ENCODE measurements at regions not wholly inside any gene's neighbourhood (a gene's known extent, or its start where the extent isn't known, plus 50 kb on each side); places are given as distances from the start of the nearest gene placed in this dataset.

DNA sequence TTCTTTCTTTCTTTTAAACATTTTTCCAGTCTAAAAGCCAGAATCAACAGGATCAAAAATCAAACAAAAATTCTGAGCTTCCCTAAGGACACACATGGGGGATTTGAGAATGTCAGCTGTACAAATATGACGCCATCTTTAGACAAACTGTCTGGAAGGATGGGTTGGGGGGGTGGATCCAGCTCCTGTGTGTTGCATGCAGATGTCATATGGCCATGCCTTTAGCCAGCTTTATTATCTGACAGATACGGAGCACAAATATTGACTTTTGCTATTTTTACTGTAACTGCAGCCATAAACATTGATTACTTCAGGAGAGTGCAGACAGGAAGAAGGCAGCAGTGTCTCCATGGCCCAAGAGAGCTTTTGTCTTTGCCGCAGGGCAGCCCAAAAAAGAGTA, 279.4 kb upstream of the ELAC2 start:
- no peak for DNase-seq

DNA sequence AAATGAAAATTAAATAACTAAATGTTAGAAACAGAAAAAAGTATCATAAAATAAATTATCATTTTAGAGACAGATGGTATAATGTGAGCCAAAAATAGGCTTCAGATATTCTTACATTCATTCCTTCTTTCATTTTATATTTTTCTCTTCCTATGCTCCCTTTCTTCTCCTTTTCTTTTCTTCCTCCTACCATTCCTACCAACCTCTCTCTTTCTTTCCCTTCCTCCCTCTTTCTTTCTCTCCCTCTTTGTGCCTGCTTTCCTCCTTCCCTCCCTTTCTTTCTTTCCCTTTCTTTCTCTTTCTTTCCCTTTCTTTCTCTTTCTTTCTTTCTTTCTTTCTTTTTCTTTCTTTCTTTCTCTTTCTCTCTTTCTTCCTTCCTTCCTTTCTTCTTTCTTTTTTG, 275.6 kb upstream of the ELAC2 start:
- DNase-seq: no peak

DNA sequence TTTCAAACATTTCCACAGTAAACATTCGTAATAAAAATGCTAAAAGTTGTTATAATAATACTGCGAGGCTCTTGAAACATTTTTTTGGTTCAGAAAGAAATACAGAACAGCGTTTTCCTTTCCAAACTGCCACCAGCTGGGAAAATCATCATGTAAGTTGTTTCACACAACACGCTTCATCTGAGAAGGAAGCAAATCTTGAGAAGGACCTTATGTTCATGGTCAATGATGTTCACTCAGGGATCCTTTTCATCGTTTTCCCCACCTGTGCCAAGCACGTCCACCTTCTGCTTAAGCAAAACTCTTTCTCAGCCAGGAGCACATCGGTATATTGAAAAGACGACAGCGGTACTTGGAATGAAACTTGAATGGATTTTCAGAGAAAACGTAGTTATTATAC, 274.5 kb upstream of the ELAC2 start:
- DNase-seq: no peak

DNA sequence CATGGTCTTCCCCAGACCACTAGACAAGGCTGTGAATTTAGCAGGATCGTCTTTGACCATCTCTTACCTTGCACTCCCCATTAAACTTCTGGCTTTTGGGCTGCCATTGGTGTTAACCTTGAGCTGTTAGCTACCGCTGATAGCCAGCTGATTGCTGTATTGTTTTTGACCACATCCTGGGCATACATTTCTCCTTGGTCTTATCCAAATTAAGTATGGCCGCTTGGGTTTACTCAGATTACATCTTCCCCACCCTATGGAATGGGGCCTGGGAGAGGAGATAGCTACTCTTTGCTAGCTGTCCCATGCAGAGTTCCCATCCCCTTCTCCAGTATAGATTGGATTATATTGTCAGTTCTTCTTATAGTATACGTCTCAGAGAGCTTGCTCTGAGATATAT, 270.4 kb upstream of the ELAC2 start:
- no peak for DNase-seq

DNA sequence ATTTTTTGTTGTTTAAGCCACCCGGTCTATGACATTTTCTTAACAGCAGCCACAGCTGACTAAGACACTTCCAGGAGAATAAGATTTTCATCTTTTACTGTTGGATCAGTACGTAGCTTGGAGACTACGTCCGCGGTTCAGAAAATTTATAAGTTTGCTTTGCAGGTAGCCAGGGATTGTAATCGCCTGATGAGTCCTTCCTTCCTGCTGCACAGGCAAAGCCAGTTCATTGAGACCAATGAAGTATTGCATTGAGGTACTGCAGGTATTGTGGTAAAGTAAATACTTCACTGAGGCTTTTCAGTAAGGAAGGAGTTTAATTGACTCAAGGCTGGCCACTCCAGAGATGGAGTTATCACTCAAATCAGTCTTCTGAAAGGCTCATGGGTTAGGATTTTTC, 269.4 kb upstream of the ELAC2 start:
- no peak for DNase-seq

DNA sequence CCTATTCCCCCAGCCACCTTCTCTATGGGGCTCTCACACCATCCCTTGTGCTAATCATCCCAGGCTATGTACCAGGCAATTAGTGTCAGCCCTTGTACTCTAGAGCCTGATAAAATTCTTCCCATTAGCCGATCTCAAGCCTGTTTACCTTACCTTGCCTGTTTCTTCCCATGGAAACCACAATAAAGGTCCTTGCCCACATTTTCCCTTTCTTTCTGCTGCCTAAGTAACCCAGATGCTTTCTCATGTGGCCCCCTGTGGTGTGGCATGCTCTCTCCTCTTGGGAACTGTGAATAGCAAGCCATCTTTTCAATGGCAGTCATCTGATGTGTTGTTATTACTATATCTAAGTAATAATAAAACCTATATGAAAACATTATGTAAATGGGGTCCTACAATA, 265.8 kb upstream of the ELAC2 start:
- no peak for DNase-seq

DNA sequence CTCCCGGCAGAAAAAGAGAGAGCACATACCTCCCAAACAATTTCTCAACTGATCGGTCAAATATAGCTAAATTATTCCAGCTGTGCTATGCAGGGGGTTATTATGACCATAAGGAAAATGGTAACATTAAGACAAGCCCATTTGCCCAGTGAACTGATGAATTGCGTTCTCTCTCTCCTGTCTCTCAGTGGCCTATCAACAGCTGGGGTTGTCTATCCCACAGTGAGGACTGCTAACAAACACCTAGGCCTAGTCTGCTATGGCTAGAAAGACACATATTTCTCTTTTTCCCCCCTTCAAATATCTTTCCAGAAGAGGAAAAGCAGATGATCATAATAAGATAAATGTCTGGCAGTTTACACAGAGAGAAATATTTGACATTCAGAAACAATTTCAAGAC, 263.8 kb upstream of the ELAC2 start:
- DNase-seq: no peak

DNA sequence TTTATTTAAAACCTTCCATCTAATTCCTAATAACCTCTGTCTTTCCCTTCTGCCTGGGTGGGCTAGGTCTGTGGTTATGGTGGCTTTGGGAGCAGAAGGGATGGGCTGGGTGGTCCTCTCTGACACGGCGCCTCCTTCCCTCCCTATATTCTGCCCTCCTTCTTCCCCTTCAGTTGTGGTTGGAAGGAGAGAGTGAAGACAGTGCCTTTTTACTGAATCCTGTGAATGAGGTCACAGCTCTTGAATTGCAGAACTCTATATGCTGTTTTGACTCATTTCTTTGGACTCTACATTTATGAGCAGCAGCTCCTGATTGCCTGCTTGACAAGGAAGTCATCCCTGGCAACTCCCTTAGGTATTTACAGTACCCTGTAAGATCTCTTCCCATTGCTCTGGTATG, 256.0 kb upstream of the ELAC2 start:
- no peak for DNase-seq

DNA sequence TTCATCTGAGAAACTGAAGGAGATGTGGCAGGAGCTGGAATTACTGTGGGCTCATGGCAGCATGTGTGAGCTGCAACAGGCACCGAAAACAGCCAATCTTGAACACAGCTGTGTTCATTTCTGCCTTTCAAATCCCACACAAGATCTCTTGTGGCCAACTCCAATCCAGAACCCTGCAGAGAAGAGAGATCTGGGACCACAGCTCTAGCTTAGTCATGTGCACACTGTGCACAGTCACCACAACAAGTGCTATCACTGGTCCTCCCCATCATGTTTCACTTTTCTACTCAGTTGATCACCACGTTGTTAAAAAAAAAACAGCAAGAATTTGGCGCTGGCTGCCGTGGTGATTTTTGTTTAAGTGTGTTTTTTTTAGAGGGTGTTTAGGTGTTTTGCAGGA, 254.5 kb upstream of the ELAC2 start:
- DNase-seq: no peak

DNA sequence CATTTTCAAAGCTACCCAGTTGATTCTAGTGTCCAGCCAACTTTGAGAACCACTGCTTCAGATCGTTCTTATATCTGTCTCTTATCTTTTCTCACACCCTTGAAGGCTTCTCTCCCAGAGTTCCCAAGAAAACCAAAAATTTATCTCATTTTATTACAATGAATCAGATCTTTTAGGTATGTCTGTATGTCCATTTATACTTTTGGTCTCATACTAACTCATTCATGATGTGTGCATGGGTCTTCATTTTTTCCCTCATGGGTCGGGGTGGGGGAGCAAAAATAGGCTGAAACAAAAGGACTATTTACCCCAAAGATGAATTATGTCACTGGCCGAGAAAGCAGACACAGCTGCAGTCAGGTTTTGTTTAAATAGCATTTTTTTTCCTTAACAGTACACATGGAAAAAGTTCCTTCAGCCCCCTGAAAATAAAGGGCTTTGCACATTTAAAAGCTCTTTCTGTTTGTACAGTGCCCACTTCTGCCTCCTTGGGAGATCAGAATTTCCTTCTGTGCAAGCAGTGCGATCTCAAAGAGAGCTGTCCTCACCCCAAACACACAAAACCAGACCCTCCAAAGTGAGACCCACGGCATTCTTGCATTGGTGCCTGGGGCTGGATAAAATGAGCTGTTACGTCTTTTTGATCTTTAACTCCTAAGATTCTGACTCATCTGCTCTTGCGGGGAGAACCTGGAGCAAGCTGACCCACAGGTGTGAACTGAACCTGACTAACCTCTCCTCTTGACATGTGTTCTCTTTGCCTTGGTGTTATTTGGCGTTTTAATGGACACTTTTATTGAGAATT, 251.2 kb upstream of the ELAC2 start:
- DNase-seq: no peak

DNA sequence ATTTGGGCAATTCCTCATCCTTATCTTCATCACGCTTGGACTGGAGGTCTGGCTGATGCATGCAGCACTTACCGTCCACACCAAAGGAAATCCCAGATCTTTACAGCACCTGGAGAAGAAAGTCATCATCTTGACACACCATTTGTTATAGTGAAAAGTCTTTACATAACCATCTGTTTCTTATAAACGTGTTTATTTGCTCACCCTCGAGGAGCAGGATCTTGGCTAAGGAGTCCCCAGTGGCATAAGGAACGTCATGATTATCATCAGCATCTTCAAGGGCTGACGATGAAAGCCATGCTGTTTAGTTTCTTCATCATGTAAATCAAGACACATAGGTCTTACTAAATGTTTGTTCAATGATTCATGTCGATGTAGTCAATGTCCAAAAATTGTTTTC, 248.8 kb upstream of the ELAC2 start:
- no peak for DNase-seq

DNA sequence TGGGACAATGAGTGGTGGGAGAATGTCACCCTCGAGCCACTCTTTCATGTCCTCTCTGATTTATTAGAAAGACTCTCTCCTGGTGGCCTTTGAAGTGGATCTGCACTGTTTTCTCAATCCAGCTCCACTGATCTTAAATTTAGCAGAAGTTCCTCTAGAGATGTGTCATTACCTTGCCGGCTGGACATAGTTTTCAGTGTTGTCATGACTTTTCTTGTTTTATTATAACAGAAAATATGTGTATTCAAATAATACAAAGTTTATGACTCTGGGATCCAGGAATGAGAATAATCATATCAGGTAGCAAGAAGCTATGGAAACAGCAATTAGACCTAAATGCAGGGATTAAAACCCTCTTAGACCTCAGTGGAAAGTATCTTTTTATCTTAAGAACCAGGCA, 247.5 kb upstream of the ELAC2 start:
- DNase-seq: no peak

DNA sequence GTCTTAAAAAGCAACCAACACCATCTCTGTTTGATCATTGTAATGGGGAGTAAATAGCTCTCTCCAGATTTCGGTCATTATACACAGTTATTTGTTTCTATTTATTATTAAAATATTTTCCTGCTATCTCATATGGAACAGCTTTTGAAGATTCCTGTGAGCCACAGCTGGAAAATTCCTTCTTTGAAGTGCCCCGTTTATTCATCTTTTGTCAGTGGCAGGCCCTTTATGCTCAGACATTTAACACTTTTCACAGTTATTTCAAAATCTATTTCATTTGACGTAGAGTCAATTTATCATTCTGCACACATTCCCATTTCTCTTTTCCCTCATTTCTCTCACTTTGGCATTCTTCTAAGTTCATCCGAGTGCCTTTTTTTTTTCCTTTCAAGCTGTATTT, 245.9 kb upstream of the ELAC2 start:
- no peak for DNase-seq

DNA sequence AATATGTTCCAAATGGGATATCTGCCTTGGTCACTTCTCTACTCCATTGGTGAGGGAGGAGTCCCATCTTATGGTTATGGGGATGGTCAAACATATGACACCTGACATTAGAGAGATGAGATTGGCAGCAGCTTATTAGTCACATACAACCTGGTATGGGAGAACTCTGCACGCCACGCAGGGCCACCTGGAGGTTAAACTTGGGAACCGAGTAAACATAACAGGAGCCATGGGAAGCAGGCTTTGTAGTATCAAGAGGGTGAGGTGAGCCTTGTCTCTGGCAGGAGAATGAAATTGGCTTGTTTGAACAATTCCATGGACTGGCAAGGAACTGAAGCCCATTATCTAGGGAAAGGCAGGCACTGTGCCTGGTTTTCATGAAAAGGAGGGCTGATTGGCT, 238.7 kb upstream of the ELAC2 start:
- no peak for DNase-seq

DNA sequence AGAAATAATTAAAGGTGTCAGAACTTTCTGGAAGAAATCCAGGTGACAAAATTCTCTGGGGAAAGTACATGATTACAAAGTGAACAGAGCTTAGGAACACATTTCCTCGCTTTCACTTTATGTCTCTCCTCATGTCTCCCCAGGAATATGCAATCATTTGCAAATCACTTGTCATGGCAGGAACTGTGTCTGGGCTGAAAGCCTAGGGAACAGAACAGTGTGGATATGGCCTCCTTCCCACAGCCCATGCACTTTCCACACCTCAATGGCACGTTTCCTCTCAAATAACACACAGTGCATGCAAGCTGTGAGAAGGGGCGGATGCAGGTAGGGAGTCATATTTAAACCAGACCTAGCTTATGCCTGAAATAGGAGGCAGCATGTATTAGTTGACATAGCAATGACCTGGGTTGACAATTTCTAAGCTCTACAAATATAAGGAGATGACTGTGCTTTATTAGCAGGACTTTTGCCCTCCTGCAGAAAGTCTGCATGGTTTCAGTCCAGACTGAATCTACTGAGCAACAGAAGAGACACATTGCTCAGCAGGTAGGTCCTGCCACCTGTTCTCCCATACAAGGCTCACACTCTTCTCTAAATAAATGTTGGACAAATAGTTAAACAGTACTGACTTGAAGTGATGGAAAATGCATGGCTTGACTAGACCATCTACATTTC, 236.0 kb upstream of the ELAC2 start:
- no peak for DNase-seq

DNA sequence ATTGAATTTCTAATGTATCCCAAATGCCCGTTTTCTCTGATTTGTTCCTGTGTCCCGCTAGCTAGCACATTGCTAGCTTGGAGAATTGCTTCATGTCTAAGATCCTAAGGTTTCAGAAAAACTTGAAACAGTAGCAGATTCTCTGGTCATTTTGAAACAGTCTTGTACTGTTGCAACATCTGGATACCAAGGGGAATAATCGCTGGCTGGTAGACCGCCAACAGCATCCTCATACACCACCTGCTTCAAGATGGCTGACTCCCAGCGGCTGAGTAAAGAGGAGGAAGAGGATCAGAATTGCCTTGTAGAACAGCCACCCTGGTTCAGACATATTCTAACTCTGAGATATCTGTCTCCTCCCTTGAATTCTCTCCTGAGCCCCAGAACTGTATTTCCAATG, 226.7 kb upstream of the ELAC2 start:
- no peak for DNase-seq

DNA sequence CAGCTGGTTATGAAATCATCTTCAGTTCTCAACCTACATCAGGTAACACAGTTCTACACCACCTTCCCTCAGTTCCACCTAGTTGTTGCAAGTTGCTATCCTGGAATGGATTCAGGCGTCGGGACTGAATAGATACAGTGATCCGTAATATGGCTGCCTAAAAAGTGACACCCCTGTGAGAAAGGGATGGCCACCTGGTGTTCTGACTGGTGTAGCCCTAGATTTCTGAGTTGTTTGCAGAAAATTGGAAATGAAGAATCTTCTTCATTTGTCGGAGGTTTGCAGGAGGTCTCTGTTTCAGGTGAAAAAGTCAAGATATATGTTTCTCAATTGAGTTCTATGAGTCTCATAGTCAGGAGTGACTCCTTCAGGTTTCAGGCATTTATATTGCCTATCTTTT, 225.8 kb upstream of the ELAC2 start:
- DNase-seq: no peak

DNA sequence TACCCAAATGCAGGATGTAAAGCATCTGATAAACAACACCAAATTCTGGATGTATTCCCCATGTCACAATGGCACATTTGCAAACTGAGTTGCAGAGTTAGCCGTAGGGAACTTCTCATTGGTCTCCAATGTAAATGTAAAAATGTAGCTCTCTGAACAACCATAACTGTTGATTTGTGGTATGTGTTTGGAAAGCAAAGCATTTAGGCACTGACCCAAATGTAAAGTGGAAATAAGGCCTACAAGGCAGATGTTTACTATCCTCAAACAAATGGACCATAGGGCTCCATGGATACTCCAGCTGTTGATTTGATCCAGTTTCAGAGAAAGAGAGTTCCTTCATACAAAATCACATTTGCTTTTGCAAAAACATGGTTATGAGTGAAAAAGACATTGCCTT, 223.0 kb upstream of the ELAC2 start:
- no peak for DNase-seq

DNA sequence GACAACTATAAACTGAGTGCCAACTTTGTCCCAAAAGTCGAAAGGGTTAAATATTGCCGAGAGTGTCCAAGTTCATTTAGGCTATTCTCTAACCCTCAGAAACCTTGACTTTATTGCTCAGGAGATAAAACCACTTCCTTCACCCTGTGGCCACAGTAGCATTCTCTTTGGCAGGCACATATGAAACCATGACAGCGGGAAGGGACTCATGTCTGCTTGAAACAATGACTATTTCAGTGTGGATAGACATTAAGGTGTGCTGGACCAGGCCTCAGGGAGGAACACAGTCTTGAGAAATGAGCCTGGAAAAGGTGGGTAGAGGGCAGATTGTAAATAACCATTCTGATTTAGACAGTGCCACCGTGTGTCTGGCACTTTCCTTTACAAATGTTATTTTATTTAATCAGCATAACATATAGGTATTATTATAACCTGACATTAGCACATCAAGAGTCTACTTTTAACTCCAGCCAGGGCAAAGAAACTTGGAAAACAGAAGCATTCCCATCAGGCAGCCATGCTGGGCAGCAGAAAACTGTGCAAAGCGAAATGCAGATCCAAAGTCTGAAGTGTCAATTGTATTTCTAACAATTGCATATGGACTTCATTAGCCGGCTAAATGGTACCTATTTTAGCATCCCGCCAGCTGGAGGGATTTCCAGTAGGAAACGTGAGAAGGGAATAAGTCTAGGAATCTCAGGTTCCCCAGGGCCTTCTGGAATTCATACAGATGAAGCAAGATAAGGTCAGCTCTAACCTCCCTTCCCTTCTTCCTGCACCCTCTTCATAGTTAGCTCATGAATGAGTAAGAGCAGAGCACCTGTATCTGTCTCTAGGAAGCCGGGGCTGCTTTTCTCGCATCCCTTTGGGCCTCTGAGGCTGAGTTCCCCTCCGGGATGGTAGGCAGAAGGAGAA, 212.8 kb upstream of the ELAC2 start:
- no peak for DNase-seq

DNA sequence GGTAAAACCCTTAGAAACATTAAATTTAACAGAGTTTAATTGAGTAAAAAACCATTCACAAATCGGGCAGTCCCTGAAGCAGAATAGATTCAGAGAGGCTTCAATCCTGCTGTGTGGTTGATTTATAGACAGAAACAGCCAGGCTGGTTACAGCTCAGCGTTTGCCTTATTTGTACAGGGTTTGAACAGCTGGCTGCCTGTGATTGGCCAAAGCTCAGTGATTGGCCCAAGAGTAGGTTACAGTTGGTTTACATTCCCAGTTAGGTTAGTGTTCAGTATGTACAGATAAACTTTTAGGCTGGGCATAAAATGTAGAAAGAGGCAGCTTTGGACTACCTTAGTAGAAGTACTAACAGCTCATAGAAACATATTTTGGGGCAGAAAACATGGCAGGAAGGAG, 210.4 kb upstream of the ELAC2 start:
- peak; percentile 2 for DNase-seq

DNA sequence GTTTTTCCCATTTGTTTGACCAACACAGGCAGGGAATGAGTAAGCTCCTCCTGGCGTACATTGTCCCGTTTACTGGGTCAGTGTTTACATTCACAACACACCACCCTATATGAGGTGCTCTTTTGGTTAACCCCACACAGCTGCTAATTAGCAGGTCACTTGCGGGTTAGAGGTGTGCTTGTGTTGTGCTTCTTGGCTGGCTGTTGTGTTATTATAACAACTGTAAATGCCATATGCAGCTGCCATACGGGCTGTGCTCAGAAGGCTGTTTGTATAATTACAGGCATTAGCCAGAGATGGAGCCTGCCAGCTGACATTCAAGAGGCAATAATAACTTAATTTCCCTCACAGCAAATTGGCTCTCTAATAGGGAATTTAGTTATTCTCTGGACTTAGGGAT, 205.1 kb upstream of the ELAC2 start:
- peak; percentile 54 for DNase-seq

DNA sequence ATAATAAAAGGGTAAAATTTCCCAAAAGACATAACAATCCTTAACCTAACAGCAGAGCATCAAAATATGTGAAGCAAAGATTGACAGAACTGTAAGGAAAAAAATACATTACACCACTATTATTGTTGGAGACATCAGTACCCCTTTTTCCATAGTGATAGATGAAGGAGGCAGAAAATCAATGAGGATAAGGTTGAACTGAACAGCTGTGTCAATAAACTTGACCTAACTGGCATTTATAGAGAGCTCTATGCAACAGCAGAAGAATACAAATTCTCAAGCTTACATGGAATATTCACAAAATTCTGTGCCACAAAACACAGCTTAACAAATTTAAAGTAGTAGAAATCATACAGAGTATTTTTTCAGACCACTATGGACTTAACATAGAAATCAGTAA, 195.0 kb upstream of the ELAC2 start:
- DNase-seq: no peak

DNA sequence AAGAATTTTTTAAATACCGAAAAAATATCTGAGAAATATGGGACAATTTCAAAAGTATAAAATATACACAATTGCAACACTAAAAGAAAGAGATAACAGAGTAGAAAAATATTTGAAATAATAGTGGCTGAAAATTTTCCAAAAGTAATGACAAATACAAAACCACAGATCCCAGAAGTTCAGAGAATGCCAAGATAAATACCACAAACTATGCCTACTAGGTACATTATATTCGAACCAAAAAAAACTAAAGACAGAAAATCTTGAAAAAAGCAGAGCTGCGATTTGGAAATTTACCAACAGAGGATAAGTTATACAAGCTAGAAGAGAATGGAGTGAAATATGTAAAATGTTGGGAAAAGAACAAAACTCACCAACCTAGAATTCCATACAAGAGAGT, 191.3 kb upstream of the ELAC2 start:
- no peak for DNase-seq
